Endothelial cell of umbilical vein (primary cell): ENCODE measurements at regions not wholly inside any gene's neighbourhood (a gene's known extent, or its start where the extent isn't known, plus 50 kb on each side); places are given as distances from the start of the nearest gene placed in this dataset.

ENCODE experiments used
- BruUV-seq: library from RNA; stranded (reverse); fragments of 400-500 nt; replicated peaks from 2 replicates; lab custom pipeline; 2021; lab: Mats Ljungman, UMichigan
- CTCF ChIA-PET: fragments of 300-600, 350-600 bp; sonication (Branson Sonifier 250); formaldehyde crosslinking; loops from one replicate; lab custom pipeline; 2021; ENCODE audit warnings: antibody characterized with exemption, inconsistent platforms; lab: Charles Lee
- POLR2A ChIA-PET: fragments of 300-600, 350-600 bp; sonication (Branson Sonifier 250); formaldehyde crosslinking; loops from one replicate; lab custom pipeline; 2021; ENCODE audit warnings: antibody characterized with exemption, inconsistent platforms; lab: Charles Lee
- DNase-seq: peaks from one replicate; pipeline ENCODE4 v3.0.0-alpha.2; 2011; ENCODE audit warnings: low read depth, low spot score
- FAIRE-seq: peaks from 2 replicates; lab custom pipeline; 2011; peaks lifted over from hg19 to GRCh38; lab: Jason Lieb, UNC
- H2AFZ ChIP-seq: 2 replicates; pipeline ENCODE4 v1.6.0; 2012; ENCODE audit warnings: low read depth, low read length, control low read depth, inconsistent platforms
- H3K27ac ChIP-seq: 2 replicates; pipeline ENCODE4 v1.5.1; 2011; ENCODE audit warnings: low read depth, mild to moderate bottlenecking, control low read depth, low read length, moderate library complexity; ENCODE audit not compliant: insufficient read depth
- H3K27me3 ChIP-seq, 2 experiments: 2 replicates each; pipeline versions ENCODE4 v1.6.0 to v1.6.1; 2011; ENCODE audit warnings: low read length in 2 of 2, mixed read lengths in 1 of 2; ENCODE audit not compliant: control insufficient read depth in 2 of 2, insufficient read depth in 2 of 2
- H3K36me3 ChIP-seq, 2 experiments: 2 replicates in 1 of 2; 3 replicates in 1 of 2; pipeline ENCODE4 v1.5.1; 2011; ENCODE audit warnings: low read length in 2 of 2, mild to moderate bottlenecking in 1 of 2, moderate library complexity in 1 of 2; ENCODE audit not compliant: control insufficient read depth in 2 of 2, insufficient read depth in 2 of 2; ENCODE audit errors: extremely low read depth in 1 of 2
- H3K4me1 ChIP-seq: 3 replicates; pipeline ENCODE4 v1.5.1; 2011; ENCODE audit warnings: mild to moderate bottlenecking, low read length; ENCODE audit not compliant: control insufficient read depth, insufficient read depth; ENCODE audit errors: extremely low read depth
- H3K4me2 ChIP-seq: 2 replicates; pipeline ENCODE4 v1.6.1; 2011; ENCODE audit warnings: low read length, control low read depth, mixed read lengths; ENCODE audit not compliant: insufficient read depth
- H3K4me3 ChIP-seq, 3 experiments: fragments of 200-600 bp in 1 of 3; sonication (generic), shearing (Covaris generic) in 1 of 3; replicated peaks in 1 of 3; 2 replicates each; pipeline ENCODE4 v1.5.1; 2011 to 2016; ENCODE audit warnings: control low read depth in 3 of 3, low read length in 3 of 3, mild to moderate bottlenecking in 2 of 3, inconsistent platforms in 1 of 3, low read depth in 1 of 3, moderate library complexity in 1 of 3; ENCODE audit not compliant: insufficient read depth in 1 of 3
- H3K79me2 ChIP-seq: 2 replicates; pipeline ENCODE4 v1.6.0; 2012; ENCODE audit warnings: low read length, inconsistent platforms; ENCODE audit not compliant: control insufficient read depth, insufficient read depth
- H3K9ac ChIP-seq: replicated peaks from 2 replicates; pipeline ENCODE3; 2011; ENCODE audit warnings: low read length, control low read depth; ENCODE audit not compliant: insufficient read depth; ENCODE audit errors: extremely low read depth
- H3K9me1 ChIP-seq: replicated peaks from 3 replicates; pipeline ENCODE4 v1.6.0; 2011; ENCODE audit warnings: mild to moderate bottlenecking, low read length; ENCODE audit not compliant: control insufficient read depth, insufficient read depth; ENCODE audit errors: extremely low read depth
- H3K9me3 ChIP-seq: replicated peaks from 2 replicates; pipeline ENCODE4 v1.5.1; 2012; ENCODE audit warnings: low read length, inconsistent platforms; ENCODE audit not compliant: control insufficient read depth, insufficient read depth
- H4K20me1 ChIP-seq: replicated peaks from 2 replicates; pipeline ENCODE3; 2011; ENCODE audit warnings: mild to moderate bottlenecking, low read length; ENCODE audit not compliant: control insufficient read depth, insufficient read depth; ENCODE audit errors: extremely low read depth
- CTCF ChIP-seq, 2 donors: IDR thresholded peaks; 1 replicate in 1 of 2; 2 replicates in 1 of 2; pipeline ENCODE4 v1.5.1; 2011; ENCODE audit warnings: low read length in 2 of 2, mild to moderate bottlenecking in 2 of 2, moderate library complexity in 2 of 2, control low read depth in 1 of 2, inconsistent platforms in 1 of 2, low read depth in 1 of 2; ENCODE audit not compliant: insufficient read depth in 1 of 2; ENCODE audit errors: extremely low read depth in 1 of 2
- EZH2 ChIP-seq: IDR thresholded peaks from 2 replicates; pipeline ENCODE4 v1.6.1; 2012; ENCODE audit warnings: borderline replicate concordance, low read depth, mild to moderate bottlenecking, moderate library complexity, low read length, inconsistent platforms; ENCODE audit not compliant: severe bottlenecking
- FOS ChIP-seq: IDR thresholded peaks from 2 replicates; pipeline ENCODE4 v1.6.1; 2011; ENCODE audit warnings: mild to moderate bottlenecking, low read length, moderate library complexity, borderline replicate concordance; ENCODE audit not compliant: insufficient read depth
- GATA2 ChIP-seq: IDR thresholded peaks from 2 replicates; pipeline ENCODE4 v1.7.0; 2011; ENCODE audit warnings: low read depth, mild to moderate bottlenecking, moderate library complexity, mixed read lengths, low read length; ENCODE audit not compliant: insufficient read length, insufficient read depth
- JUN ChIP-seq: IDR thresholded peaks from 2 replicates; pipeline ENCODE4 v1.6.1; 2011; ENCODE audit warnings: borderline replicate concordance, low read depth; ENCODE audit not compliant: insufficient read length, insufficient read depth
- MAX ChIP-seq: IDR thresholded peaks from 2 replicates; pipeline ENCODE4 v1.6.1; 2011; ENCODE audit not compliant: insufficient read depth, insufficient read length
- MYC ChIP-seq: IDR thresholded peaks from one replicate; pipeline ENCODE4 v1.6.1; 2011; ENCODE audit warnings: mild to moderate bottlenecking, low read depth, low read length
- POLR2A ChIP-seq: IDR thresholded peaks from 2 replicates; pipeline ENCODE4 v1.6.1; 2012; ENCODE audit warnings: low read depth, mild to moderate bottlenecking, control low read depth, low read length
- POLR2AphosphoS5 ChIP-seq: IDR thresholded peaks from 2 replicates; pipeline ENCODE4 v1.6.1; 2012; ENCODE audit warnings: low read depth, mild to moderate bottlenecking, control low read depth, low read length, moderate library complexity; ENCODE audit not compliant: insufficient read depth
- dilution Hi-C: fragments of 300-500 bp; cut with MboI; formaldehyde crosslinking; loops from one replicate; pipeline ENCODE4 v1.15.0; 2019; ENCODE audit warnings: low sequenced_read_pairs; ENCODE audit not compliant: extremely low pct_ligation_motif_present
- intact Hi-C: fragments of 100-400 bp; cut with micrococcal nuclease; formaldehyde crosslinking; loops from one replicate; pipeline ENCODE4 v1.10.0; 2022

DNA sequence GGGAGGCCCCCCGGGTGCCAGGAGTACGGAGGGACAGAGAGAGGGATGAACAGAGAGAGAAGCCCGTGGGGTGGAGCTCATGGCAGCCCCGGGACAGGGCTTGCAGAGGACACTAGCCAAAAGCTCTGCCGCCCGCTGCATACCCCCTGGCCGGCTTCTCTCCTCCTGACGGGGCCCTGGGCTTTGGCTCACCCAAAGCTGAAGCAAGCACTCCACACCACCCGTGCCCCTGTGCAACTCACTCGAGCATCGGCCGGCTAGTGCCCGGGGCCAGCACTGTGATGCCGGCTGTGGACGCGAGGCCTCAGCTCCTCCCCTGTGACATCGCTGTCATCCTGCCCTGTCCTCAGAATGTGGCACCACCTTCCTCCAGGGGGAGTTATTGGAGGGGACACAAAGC is 429.6 kb downstream of the BRD1 start:
- no peaks in the 10 kb centered on the region for H4K20me1 ChIP-seq
- dilution Hi-C loops, result no loop called here
- H3K79me2 ChIP-seq, result no peaks in the 10 kb centered on the region
- no peaks in the 10 kb centered on the region for H3K4me1 ChIP-seq
- H3K36me3 ChIP-seq, result no peaks in the 10 kb centered on the region
- no peak overlapping the region for H3K27ac ChIP-seq
- H3K9me1 ChIP-seq, result no peaks in the 10 kb centered on the region
- H3K9me3 ChIP-seq, result peaks cover 4% of the 10 kb centered on the region
- TF ChIP-seq CTCF (IDR thresholded peaks at IDR 0.05; ENCODE audit: extremely low read depth in 1 of 2, insufficient read depth in 1 of 2, low read depth in 1 of 2, low read length in 2 of 2) (no peak), GATA2 (no peak), MYC (no peak), MAX (no peak), EZH2 (no peak), FOS (no peak), POLR2A (no peak), POLR2AphosphoS5 (no peak), JUN (no peak)
- FAIRE-seq, result no peak
- DNase-seq, result no peak
- CTCF ChIA-PET, result no interaction called here
- H3K4me2 ChIP-seq, result no peak overlapping the region
- no peak overlapping the region for H3K4me3 ChIP-seq
- H2AFZ ChIP-seq, result no peak overlapping the region
- H3K27me3 ChIP-seq, result no peaks in the 10 kb centered on the region
- POLR2A ChIA-PET, result no interaction called here
- no TSS peak for BruUV-seq
- no peak overlapping the region for H3K9ac ChIP-seq
- intact Hi-C loops, result no loop called here
